Caco-2 (cell line): ENCODE measurements at regions not wholly inside any gene's neighbourhood (a gene's known extent, or its start where the extent isn't known, plus 50 kb on each side); places are given as distances from the start of the nearest gene placed in this dataset.

Experiments used
- BruUV-seq: library from RNA; stranded (reverse); fragments of 400-500 nt; replicated peaks from 2 replicates; lab custom pipeline; 2021; lab: Mats Ljungman, UMichigan
- CTCF ChIA-PET: fragments of 300-600 bp; sonication (Branson Sonifier 250); formaldehyde crosslinking; loops from one replicate; lab custom pipeline; 2022; ENCODE audit warnings: antibody characterized with exemption; lab: Charles Lee
- POLR2A ChIA-PET: fragments of 300-600 bp; sonication (Branson Sonifier 250); formaldehyde crosslinking; loops from one replicate; lab custom pipeline; 2022; ENCODE audit warnings: antibody characterized with exemption; lab: Charles Lee
- DNase-seq, 2 experiments: peaks; one replicate each; pipeline versions ENCODE4 v3.0.0 to v3.0.0-alpha.2; 2020 to 2022
- H3K27me3 ChIP-seq: replicated peaks from 2 replicates; pipeline ENCODE4 v1.6.0; 2011; ENCODE audit warnings: low read length; ENCODE audit not compliant: control insufficient read depth, insufficient read depth
- H3K36me3 ChIP-seq: 2 replicates; pipeline ENCODE4 v1.5.1; 2011; ENCODE audit warnings: low read length; ENCODE audit not compliant: control insufficient read depth, insufficient read depth
- H3K4me1 ChIP-seq: fragments of 250-450 bp; sonication (Bioruptor Pico); 2 replicates; pipeline ENCODE4 v1.5.1; 2020; ENCODE audit warnings: mild to moderate bottlenecking
- H3K4me3 ChIP-seq: 2 replicates; pipeline ENCODE4 v1.5.1; 2011; ENCODE audit warnings: low read depth, mild to moderate bottlenecking, control low read depth, low read length
- H3K9me3 ChIP-seq: fragments of 250-450 bp; sonication (Bioruptor Pico); 2 replicates; pipeline ENCODE4 v1.5.1; 2020; ENCODE audit warnings: mild to moderate bottlenecking, moderate library complexity
- H3K27ac Mint-ChIP-seq: one replicate; pipeline ENCODE4 v1.8.0; 2022; ENCODE audit warnings: mixed read lengths; ENCODE audit not compliant: unreplicated experiment
- H3K27me3 Mint-ChIP-seq: one replicate; pipeline ENCODE4 v1.8.0; 2022; ENCODE audit warnings: mixed read lengths; ENCODE audit not compliant: insufficient read depth, unreplicated experiment
- H3K36me3 Mint-ChIP-seq: one replicate; pipeline ENCODE4 v1.8.0; 2022; ENCODE audit warnings: mild to moderate bottlenecking, mixed read lengths; ENCODE audit not compliant: insufficient read depth, unreplicated experiment
- H3K4me1 Mint-ChIP-seq: one replicate; pipeline ENCODE4 v1.8.0; 2022; ENCODE audit warnings: low read depth, mixed read lengths; ENCODE audit not compliant: unreplicated experiment
- H3K4me3 Mint-ChIP-seq: one replicate; pipeline ENCODE4 v1.8.0; 2022; ENCODE audit warnings: mild to moderate bottlenecking, moderate library complexity, mixed read lengths; ENCODE audit not compliant: unreplicated experiment
- H3K9me3 Mint-ChIP-seq: one replicate; pipeline ENCODE4 v1.8.0; 2022; ENCODE audit warnings: mixed read lengths; ENCODE audit not compliant: unreplicated experiment
- intact Hi-C: fragments of 100-400 bp; cut with micrococcal nuclease; formaldehyde crosslinking; loops from one replicate; pipeline ENCODE4 v1.10.0; 2022; ENCODE audit not compliant: unreplicated experiment
- TF ChIP-seq, protein P1 (sequence below), 2 experiments: fragments of 200-600 bp in 1 of 2; IDR thresholded peaks; 1 replicate in 1 of 2; 2 replicates in 1 of 2; pipeline versions ENCODE4 v1.5.1 to v1.8.0; 2011 to 2022; ENCODE audit warnings: antibody characterized with exemption in 1 of 2, control low read depth in 1 of 2, inconsistent platforms in 1 of 2, low read depth in 1 of 2, low read length in 1 of 2, mild to moderate bottlenecking in 1 of 2, moderate library complexity in 1 of 2; ENCODE audit not compliant: insufficient read depth in 1 of 2, severe bottlenecking in 1 of 2, unreplicated experiment in 1 of 2

DNA sequence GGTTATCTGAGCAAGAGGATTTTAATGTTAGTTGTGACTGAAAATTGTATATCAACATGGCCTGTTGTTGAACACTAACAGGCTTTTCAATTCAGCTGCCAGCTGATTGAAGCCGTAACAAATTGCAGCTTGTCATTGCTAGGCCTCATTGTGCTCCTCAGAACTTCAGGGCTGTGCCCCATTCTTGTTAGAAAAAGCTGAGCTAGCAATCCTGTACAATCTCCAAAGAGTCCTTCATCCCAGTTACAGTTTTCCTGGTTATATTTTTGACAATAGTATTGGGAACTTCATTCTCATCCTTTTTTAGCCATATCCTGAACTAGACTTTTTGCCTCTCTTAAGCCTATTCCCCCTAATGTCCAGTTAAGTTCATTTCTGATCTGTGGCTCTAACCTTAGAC lies 564.1 kb upstream of the ATXN7L3B start:
- TF ChIP-seq, protein P1, sequence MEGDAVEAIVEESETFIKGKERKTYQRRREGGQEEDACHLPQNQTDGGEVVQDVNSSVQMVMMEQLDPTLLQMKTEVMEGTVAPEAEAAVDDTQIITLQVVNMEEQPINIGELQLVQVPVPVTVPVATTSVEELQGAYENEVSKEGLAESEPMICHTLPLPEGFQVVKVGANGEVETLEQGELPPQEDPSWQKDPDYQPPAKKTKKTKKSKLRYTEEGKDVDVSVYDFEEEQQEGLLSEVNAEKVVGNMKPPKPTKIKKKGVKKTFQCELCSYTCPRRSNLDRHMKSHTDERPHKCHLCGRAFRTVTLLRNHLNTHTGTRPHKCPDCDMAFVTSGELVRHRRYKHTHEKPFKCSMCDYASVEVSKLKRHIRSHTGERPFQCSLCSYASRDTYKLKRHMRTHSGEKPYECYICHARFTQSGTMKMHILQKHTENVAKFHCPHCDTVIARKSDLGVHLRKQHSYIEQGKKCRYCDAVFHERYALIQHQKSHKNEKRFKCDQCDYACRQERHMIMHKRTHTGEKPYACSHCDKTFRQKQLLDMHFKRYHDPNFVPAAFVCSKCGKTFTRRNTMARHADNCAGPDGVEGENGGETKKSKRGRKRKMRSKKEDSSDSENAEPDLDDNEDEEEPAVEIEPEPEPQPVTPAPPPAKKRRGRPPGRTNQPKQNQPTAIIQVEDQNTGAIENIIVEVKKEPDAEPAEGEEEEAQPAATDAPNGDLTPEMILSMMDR (IDR thresholded peaks at IDR 0.05; ENCODE audit: insufficient read depth in 1 of 2, low read depth in 1 of 2, low read length in 1 of 2, severe bottlenecking in 1 of 2, unreplicated experiment in 1 of 2): no peak
- Histone ChIP-seq H3K4me3 (no peak overlapping the region), H3K36me3 (no peaks in the 10 kb centered on the region), H3K27me3 (no peaks in the 10 kb centered on the region), H3K4me1 (no peaks in the 10 kb centered on the region), H3K9me3 (no peaks in the 10 kb centered on the region)
- no peaks in the 10 kb centered on the region for H3K4me1 Mint-ChIP-seq
- no peaks in the 10 kb centered on the region for H3K9me3 Mint-ChIP-seq
- DNase-seq: no peak
- no peak overlapping the region for H3K27ac Mint-ChIP-seq
- intact Hi-C loops: no loop called here
- H3K27me3 Mint-ChIP-seq: peaks cover 2% of the 10 kb centered on the region
- no peak overlapping the region for H3K4me3 Mint-ChIP-seq
- BruUV-seq: no TSS peak
- POLR2A ChIA-PET: no interaction called here
- H3K36me3 Mint-ChIP-seq: no peaks in the 10 kb centered on the region
- CTCF ChIA-PET: no interaction called here

DNA sequence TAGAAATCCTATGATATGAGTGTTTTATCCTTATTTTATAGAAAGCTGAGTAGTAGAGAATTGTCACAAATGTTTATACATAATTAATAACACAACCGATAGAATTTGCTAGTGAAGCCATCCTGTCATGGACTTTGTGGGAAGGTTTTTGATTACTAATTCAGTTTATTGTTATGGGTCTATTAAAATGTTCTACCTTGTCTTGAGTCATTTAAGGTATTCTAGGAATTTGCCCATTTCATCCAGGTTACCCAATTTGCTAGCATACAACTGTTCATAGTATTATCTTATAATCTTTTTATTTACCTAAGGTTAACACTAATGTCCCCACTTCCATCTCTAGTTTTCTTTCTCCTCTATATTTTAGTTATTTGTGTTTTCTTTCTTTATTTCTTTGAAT lies 553.1 kb upstream of the ATXN7L3B start:
- Histone ChIP-seq H3K27me3 (no peaks in the 10 kb centered on the region), H3K36me3 (no peaks in the 10 kb centered on the region), H3K9me3 (no peaks in the 10 kb centered on the region), H3K4me1 (no peaks in the 10 kb centered on the region), H3K4me3 (no peak overlapping the region)
- H3K36me3 Mint-ChIP-seq: no peaks in the 10 kb centered on the region
- peaks cover 6% of the 10 kb centered on the region for H3K4me1 Mint-ChIP-seq
- POLR2A ChIA-PET: no interaction called here
- no peak overlapping the region for H3K4me3 Mint-ChIP-seq
- DNase-seq: no peak
- no TSS peak for BruUV-seq
- no peaks in the 10 kb centered on the region for H3K27me3 Mint-ChIP-seq
- CTCF ChIA-PET: no interaction called here
- TF ChIP-seq, protein P1 (IDR thresholded peaks at IDR 0.05; ENCODE audit: insufficient read depth in 1 of 2, low read depth in 1 of 2, low read length in 1 of 2, severe bottlenecking in 1 of 2, unreplicated experiment in 1 of 2): no peak
- H3K9me3 Mint-ChIP-seq: no peaks in the 10 kb centered on the region
- no peak overlapping the region for H3K27ac Mint-ChIP-seq
- intact Hi-C loops: no loop called here

DNA sequence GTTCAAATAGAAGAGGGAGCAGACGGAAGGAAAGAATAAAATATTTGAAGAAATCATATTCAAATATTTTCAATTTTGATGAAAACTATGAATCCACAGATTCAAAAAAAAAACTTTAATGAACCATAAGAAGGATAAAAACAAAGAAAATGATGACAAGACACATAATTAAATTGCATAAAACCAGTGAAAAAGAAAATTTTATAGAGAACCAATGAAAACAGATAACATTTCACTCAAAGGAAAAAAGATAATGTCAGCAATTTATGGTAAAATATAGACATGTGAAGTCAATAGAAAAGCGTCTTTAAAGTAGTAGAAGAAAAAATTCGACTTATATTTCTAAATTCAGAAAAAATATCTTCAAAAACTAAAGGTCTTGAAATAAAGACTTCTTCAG lies 546.5 kb upstream of the ATXN7L3B start:
- Histone ChIP-seq H3K27me3 (no peaks in the 10 kb centered on the region), H3K36me3 (no peaks in the 10 kb centered on the region), H3K4me3 (no peak overlapping the region), H3K9me3 (no peaks in the 10 kb centered on the region), H3K4me1 (no peaks in the 10 kb centered on the region)
- DNase-seq: no peak
- TF ChIP-seq, protein P1 (IDR thresholded peaks at IDR 0.05; ENCODE audit: insufficient read depth in 1 of 2, low read depth in 1 of 2, low read length in 1 of 2, severe bottlenecking in 1 of 2, unreplicated experiment in 1 of 2): no peak
- intact Hi-C loops: no loop called here
- ChIA-PET CTCF (no interaction called here), POLR2A (no interaction called here)
- no peaks in the 10 kb centered on the region for H3K36me3 Mint-ChIP-seq
- no peaks in the 10 kb centered on the region for H3K9me3 Mint-ChIP-seq
- H3K27ac Mint-ChIP-seq: no peak overlapping the region
- BruUV-seq: no TSS peak
- H3K4me3 Mint-ChIP-seq: no peak overlapping the region
- H3K27me3 Mint-ChIP-seq: no peaks in the 10 kb centered on the region
- no peaks in the 10 kb centered on the region for H3K4me1 Mint-ChIP-seq
